Stimulated activated CD4-positive, alpha-beta T cell treated with anti-CD3 and anti-CD28 coated beads, Interleukin-15, amount 100 ng/mL, for 48 hours (primary cell): ENCODE measurements at regions not wholly inside any gene's neighbourhood (a gene's known extent, or its start where the extent isn't known, plus 50 kb on each side); places are given as distances from the start of the nearest gene placed in this dataset.

Experiments
- DNase-seq, 2 donors: peaks; one replicate each; pipeline ENCODE4 v3.0.0-alpha.2; 2020; ENCODE audit warnings: low read depth in 2 of 2

DNA sequence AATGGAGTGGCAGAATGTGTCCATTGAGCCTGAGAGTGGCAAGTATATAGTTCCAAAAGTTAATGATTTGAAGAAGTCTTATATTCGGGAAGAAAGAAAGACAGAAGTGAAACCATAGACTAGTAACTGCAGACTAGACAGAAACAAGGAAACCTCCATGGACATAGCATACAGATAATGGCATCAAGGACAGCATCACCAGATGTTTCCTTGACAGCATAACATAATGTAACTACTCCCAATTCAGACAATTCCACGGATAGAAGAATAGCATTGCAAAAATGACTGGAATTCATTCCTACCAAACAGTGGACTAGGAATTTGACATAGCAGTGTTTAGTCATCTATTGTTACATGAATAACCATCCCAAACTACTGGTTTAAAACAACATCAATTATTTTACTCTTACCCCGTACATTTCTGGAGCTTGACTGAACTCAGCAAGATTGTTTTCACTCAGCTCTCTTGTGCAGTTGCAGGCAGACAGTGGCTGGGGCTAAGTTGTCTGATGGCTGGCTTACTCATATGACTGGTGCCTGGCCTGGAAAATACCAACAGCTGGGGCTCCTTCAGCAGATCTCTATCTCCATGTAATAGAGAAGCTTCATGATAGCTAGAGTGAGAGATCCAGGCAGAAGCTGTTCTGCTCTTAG, 109.7 kb upstream of the GADL1 start:
- no peak for DNase-seq

DNA sequence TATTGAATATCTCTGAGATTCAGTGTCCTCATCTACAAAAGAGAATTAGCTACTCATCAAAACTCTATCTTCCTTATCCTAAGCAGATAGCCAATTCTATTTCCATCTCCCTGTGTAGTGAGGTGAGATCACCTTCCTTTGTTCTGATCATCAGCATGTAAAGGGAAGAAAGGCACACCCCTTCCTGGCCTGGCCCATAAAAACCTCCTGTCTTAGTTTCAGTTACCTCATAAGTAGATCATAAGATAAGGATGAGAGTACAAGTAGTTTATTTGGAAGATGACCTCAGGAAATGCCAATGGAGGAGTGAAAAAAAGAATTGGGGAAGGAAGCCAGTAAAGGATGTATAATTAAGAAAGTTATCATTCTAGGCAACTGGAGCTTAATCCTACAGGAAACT, 114.5 kb upstream of the GADL1 start:
- DNase-seq: no peak

DNA sequence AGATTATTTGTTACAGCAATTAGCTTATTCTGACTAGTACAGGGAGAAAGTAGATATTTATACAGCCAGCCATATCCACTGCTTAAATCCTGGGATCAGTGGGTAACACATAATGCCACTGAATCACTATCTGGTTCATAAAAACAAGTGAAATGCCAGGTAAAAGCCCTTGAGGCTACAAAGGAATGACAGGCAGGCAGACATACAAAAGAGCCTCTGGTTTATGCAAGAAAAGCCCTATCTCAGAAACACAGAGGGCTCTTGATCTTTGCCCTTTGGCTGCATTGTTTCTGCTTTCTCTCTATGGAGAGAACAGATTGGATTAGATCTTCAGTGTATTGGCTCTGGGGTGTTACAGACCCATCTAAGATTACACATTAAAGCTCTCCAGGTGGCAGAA, 115.4 kb upstream of the GADL1 start:
- DNase-seq: no peak

DNA sequence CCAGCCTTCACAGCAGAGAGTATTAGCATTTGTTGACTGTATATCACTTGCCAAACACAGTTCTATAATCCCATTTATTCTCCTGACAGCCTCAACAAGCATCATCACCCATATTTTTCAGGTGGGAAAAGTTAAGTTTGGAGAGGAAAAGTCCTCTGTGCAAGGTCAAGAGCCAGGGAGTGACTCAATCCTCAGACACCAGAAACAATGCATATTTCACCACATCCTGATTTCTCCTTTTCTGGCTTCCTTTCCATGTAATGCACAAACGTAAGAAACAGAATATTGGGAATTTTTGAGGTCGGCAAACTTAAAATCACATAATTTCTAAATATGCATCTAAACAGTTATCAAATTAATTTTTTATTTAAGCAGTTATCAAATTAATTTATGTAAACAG, 116.0 kb upstream of the GADL1 start:
- DNase-seq: no peak

DNA sequence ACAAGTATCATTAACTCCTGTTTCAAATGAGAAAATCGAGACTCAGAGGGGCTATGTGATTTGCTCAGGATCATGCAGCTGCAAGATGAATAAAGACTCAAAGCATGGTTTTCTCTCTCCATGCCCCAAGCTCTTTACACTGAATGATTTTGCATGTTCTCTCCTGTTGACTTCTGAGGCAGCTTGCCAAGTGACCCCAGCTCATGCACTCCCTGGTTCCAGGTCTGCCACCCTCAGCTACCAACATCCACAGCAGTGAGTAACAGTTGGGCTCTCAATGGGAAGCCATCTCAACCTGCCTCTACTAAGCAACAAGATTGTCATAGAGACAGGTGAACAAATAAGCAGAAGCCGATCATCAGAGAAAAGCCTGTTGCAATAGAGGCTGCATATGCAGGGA, 116.9 kb upstream of the GADL1 start:
- no peak for DNase-seq

DNA sequence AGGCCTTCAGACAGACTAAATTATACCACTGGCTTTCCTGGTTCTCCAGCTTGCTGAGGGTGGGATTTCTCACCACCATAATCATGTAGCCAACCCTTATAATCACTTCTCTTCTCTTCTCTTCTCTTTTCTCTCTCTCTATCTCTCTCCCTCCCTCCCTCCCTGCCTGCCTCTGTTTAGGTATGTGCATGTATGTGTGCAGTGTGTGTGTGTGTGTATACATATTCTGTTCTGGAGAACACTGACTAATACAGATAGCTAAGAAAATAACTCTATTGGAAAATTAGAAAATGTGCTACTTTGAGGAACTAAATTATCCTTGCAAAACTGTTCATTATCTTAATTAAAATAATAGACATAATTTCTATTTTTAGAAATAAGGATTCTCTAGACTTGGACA, 118.6 kb upstream of the GADL1 start:
- DNase-seq: no peak

DNA sequence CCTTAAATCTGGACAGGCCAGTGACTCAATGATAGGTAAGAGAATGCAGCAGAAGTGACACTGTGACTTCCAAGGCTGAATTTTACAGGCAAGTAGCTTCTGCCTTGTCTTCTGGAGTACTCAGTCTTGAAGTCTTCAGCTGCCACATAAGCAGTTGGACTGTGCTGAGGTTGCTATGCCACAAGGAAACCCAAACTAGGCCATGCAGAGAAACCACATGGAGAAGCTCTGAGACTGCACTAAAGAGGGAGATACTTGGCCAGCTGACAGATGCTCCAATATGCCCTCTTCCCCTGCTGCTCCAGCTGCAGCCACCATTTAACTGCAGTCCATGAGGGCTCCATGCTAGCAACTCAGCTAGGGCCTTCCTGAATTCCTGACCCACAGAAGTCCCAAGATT, 119.4 kb upstream of the GADL1 start:
- DNase-seq: no peak

DNA sequence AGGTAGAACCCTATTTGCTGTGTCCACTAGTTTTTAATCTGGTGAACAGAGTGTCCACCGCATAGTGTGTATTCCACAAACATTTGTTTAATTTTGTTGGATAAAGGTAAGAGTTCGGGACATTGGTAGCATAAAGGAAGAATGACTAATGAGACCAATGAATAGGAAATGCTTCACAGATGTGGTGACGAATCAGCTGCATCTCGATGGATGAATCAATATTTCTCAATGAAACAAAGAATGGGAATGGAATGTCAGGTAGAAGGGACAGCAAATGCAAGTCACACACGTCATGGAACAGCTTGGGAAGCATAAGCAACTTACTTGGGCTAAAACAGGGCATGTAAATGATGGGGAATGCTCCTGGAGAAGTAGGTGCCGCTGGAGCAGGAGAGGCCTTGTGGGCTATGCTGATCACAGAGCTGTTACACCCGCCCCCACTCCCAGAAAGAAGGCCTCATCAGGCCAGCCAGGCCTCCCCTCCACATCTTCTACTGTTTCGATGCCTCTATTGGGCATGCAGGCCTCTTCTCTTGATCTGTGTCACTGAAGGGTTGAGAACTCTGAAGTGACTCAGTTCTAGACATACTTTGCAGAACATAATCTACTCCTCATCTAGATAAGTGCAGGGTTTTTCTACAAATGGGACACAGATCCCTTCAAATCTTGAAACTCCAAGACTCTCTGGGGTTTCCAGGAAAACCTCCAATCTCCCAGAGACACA, 120.0 kb upstream of the GADL1 start:
- no peak for DNase-seq

DNA sequence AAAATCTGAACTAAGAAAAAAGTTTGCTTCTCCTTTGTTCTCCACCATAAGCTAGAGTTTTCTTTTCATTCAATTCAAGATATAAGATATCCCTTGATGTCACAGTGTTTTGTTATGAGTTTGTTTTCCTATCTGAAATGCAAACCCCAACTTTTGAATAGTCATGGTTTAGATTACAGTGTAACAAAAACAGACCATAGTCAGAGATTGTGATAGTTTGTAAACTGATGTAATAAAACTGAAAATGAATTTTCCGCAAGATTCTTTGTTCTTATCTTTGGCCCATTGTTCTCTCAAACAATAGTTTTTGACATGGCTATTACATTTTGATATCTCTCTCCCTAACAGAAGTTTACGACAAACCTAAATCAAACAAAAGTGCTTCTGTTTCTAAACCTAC, 121.7 kb upstream of the GADL1 start:
- DNase-seq: no peak

DNA sequence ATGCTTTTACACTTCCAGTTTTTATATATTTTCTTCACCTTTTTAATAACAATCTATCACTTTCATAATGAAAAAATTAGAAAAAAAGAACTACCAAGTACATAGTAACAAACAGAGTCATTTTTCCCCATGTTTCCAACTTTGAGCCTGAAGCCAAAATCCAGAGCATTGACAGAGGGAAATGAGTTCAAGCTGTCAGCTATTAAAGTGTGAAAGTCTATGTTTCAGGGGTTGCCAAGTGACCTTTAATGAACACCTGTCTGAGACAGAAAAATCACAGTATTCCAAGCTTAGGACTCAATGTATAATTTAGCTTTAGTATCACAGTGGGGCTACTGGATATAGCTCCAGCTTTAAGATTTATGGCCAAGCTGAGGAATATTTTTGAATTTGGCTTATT, 128.3 kb upstream of the GADL1 start:
- DNase-seq: no peak

DNA sequence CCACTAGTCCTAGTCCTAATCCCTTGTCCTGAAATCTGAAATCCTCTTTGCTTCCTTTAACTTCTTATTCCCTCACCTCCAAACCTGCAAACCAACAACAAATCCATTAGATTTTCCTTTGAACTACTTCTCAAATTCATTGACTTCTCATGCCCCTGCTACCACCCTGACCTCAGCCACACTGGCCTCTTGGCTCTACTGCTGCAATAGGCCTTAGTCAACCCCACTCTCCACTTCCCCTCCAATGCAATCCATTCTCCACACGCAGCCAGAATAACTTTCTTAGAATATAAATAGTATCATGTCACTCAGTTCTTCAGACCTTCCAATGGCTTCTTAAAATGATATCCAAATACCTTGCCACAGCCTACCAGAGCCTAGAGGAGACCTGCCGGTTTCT, 131.1 kb upstream of the GADL1 start:
- no peak for DNase-seq

DNA sequence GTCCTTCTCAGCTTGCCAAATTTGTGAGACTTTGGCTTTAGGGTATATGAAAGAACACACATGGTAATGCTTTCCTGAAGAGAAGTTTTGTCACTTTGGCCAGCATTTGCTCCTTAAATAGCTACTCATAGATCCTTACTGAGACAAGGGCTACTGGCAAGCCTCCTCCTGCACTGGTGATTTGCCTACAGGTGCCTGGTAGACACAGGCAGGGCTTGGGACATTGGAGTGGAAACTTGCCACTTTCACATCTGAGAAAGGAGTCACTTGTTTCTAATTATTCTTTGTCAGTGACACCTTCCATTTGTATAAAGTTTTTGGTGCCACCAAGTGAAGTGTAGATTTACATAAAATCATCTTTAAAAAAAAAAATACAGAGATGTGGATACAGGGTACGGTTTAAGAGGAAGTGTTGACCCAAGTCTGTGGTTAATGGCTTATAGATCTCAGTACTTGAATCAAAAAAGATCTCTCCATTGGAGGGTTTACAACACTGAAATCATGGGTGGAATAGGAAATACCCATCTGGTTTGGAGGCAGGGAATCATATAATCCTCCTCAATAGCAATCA, 132.8 kb upstream of the GADL1 start:
- DNase-seq: no peak

DNA sequence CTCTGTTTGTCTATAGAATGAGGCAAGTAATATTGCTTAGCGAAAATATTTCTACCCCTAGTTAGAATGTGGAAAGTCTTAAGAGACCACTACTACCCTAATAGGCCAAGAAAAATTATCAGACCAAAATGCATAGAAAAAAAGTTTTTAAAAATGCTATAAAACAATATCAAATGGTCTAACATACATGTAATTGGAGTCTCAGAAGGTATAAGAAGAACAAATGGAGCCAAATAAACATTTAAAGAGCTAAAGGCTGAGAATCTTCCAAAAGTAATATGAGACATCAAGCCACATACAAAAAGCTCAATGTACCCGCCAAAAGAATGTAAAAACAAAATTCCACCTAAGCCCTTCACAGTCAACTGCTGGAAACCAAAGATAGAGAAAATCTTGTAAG, 133.5 kb upstream of the GADL1 start:
- no peak for DNase-seq

DNA sequence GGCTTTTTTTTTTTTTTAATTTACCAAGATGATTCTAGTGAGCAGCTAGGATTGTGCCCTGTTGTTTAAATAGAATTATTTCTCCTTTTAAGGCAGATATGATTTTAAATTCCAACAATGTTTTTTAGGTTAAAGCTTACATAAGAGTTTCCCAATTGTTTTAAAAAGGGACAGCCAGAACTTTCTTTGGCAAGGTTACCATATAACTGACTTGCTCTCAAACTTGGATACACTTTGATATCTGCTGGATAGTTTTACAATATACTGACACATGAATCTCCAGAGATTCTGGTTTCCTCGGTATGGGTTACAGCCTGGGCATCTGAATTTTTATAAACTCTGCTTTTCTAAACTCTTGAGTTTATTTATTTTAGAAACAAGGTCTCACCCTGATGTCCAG, 134.3 kb upstream of the GADL1 start:
- no peak for DNase-seq

DNA sequence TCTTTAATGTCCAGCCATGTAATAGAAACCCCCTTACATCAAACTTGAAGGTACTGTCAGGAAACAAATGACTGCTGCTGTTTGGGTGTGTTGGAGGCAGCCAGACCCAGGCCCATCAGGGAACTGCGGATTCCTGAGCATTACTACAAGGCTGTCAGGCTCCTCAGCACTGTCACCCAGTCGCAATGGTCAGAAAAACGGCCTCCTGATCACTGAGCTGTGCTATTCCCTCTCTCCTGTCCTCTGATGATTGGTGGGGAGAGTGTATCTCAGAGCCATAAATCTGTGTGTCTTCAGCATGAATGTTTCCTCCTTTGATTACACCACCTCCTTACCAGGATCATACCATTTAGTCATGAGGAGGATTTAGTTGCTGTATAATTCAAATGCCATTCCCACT, 135.2 kb upstream of the GADL1 start:
- DNase-seq: no peak

DNA sequence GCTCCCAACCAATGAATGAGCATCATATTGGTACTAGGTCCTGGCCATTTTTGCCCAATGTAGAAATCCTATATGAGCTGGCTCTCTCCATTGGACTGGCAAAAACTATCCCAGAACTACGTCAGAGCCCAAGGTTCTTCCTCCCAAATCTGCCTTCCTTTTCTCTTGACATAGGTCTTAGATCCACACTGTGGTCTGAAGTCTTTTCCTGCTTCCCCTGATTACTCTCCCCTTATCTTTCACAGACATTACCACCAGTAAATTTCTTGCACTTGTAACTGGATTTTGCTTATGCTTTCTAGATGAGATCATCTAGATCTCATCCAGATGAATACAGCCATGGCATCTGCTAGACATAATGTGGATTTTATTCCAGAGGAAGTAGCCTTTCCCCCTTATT, 141.2 kb upstream of the GADL1 start:
- DNase-seq: no peak

DNA sequence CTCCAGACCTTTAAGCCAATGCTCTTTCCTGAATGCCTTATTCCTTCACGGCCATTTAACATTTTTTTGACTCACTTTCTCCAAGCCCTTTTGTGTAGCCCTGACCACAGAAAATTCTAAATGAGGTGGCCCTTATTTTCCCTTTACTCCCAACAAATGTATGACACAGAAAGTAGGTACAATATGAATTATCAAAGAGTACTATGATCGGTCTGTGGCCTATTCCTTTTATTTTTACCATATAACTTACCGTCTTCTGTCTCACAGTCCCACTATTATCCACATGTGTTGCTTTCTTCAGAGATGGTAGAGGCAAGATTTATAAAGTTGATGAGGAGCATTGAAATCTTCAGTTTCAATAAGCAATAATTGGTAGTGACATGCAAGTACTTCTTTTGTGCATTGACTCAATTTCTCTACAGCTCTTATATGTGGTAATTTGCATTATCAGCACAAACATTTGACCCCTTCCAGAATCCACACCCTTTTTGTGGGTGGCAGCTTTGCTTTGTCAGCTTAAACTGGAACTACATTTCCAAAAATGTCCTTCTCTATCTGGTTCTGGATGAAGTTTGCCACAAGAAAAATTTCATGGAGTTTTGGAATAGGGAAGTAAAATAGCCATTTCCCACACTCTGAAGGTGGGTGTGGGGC, 143.8 kb upstream of the GADL1 start:
- no peak for DNase-seq

DNA sequence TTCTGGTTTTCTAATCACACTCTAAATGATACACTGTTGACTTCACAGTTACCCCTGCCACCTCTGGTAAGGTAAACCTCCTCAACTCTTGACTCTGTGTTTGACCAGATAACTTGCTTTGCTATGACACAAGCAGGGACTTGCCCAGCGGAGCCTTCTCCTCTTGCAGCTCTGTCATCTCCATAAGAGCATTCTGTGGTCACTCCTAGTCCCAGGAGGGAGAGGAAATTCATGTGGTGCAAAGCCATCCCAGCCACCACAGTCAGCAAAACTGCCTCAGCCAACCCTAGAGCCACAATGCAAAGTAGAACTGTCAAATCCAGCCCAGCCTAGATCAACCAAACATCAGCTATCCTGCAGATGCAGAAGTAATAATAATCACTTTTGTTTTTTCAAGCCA, 144.7 kb upstream of the GADL1 start:
- DNase-seq: no peak

DNA sequence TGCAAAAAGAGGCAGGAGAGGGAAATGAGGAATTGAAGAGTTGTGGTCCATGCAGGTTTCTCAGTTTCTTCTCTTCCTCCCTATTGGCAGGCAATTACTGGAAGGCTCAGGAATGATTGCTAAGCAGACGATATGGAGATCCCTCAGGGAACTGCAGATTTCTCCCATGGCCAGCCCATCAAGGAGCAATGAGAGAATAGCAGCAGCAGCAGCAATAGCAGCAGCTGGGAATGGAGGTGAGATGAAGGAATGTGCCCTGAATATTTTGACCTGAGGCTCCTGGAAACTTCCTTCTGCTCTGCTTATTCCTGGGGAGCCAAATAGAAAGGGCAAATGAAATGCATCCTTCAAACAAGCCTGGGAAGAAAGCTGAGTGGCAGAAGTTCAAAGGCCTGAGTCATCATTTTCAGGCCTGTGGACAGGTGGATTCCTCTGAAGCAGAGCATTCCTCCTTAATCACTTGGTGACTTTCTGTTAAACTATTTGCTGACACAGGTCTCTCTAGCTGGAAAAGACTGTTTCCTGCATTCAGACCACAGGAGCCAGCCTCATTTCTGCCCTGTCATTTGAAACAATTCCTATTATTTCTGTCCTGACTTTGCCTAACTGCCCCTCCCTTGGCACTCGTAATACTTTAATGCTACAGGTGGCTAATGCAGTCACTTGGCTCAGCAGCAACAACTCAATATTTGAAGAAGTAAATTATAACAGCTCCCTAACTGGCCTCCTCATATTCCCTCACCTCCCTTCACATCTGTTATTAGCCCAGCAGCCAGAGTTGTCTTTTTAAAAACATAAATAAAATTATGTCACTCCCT, 146.9 kb upstream of the GADL1 start:
- no peak for DNase-seq

DNA sequence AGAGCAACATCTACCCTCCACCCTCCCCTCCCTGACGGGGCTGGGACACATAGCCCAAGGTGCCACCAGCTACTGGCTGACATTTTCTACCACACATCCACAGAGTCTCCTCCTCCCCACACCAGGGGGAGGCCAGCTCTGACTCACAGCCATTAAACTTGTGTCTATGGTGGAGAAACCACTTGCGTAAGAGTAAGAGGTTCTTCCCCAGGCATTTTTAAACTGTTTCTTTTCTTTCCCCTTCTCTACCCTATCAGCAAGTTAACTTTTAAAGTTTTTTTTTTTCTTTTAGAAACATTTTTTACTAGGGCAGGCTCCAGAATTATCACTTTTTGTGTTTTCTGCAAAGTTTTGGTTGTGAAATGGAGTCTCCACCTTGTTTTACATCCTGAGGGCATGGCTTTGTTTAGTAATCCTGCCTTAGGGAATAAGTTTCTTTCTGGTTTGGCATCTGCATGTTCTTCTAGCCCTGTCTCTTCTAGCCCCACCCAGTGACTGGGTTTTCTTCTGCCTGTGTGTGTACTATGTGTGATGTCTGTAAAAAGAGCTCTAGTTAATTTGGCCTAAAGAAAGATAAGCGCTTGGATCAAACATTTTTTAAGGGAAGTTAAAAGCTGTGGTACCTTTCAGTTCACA, 148.8 kb upstream of the GADL1 start:
- DNase-seq: no peak

DNA sequence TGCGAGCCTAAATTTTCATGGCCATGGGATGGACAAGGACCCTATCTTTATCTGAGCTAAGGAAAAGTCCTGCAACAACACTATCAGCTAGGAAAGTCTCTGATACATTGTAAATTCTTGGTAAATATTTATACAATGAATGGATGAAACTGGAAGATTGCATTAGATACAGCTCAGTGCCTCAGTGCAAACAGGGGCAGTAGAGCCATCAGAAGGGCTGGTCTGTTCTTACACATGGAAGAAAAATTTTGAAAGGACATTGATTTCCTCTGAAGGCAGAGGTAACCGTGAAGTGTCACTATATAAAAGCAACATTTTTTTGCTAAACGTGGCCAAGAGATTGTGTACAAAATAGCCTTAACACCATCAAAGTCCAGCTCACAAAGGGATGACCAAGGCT, 153.2 kb upstream of the GADL1 start:
- DNase-seq: no peak

DNA sequence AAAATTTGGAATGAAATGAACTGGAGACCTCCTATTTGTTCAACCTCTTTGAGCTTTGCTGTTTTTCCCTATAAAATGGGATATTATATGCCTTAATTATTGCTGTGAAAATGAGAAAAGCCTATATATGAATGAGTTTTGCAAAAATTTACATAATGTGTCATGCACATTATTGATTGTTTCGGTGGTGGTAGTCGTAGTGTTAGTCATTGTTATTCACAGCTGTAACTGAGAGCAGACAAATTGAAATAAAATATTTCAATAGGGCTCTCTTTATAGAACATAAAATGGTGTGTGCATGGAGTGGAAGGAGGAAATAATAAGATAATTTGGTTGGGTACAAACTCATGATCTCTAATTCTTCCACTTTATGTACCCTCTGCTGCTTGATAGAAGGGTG, 153.7 kb upstream of the GADL1 start:
- no peak for DNase-seq
